ENCODE measurements at regions not wholly inside any gene's neighbourhood (a gene's known extent, or its start where the extent isn't known, plus 50 kb on each side); places are given as distances from the start of the nearest gene placed in this dataset.

DNA sequence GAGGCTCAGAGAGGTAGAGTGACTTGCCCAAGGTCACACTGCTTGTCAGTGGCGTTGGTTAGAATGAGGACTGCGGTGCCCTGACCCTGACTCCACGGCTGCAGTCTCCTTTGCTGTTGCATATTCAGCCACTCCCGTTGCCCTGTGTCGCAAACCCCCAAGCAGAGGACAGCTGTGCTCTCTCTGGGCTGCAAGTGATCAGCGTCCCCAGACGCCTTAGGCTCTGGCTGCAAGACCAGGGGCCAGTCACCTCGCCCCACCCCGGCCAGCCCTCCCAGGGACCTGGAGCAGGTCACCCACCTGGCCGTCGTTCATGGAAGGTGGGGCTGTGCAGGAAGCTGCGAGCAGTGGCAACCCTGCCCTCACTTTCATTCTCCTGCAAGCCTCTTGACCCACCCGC, 51.7 kb upstream of the NANOS1 start:
- no peak for TF ChIP-seq CTCF (IDR thresholded peaks at IDR 0.05)
- TF ChIP-seq POLR2A (IDR thresholded peaks at IDR 0.05) = no peak
